CD4-positive, alpha-beta T cell treated with Interleukin-4 for 1 hour (primary cell): ENCODE measurements at regions not wholly inside any gene's neighbourhood (a gene's known extent, or its start where the extent isn't known, plus 50 kb on each side); places are given as distances from the start of the nearest gene placed in this dataset.
"Not testable (repeated sequence)": the region's sequence is repeated elsewhere in the genome, so short reads cannot be mapped to it uniquely, and the experiment has no call there.

Experiments used
- DNase-seq, 2 donors: peaks; one replicate each; pipeline ENCODE4 v3.0.0-alpha.2; 2020 to 2022

- DNase-seq, result no peak
Measured at GRCh38 chr2:3899536-3900155, 196.3 kb downstream of the DCDC2C start.

GRCh38 chr2:3902131-3902530 is 198.8 kb downstream of the DCDC2C start:
- DNase-seq, result no peak

- DNase-seq, result no peak
Measured at GRCh38 chr2:3904061-3904460, 200.7 kb downstream of the DCDC2C start.

- DNase-seq, result not testable (repeated sequence)
Measured at GRCh38 chr2:3908498-3908897, 205.1 kb downstream of the DCDC2C start.

- DNase-seq, result no peak
Measured at GRCh38 chr2:3911882-3912455, 208.6 kb downstream of the DCDC2C start.

- DNase-seq, result no peak
Measured at GRCh38 chr2:3913166-3913565, 209.8 kb downstream of the DCDC2C start.

GRCh38 chr2:3914241-3914640 is 210.9 kb downstream of the DCDC2C start:
- DNase-seq, result no peak

- DNase-seq, result no peak
Measured at GRCh38 chr2:3927031-3927430, 223.7 kb downstream of the DCDC2C start.

GRCh38 chr2:3929374-3929773 is 226.0 kb downstream of the DCDC2C start:
- DNase-seq, result no peak

- DNase-seq, result no peak
Measured at GRCh38 chr2:3930246-3930645, 226.9 kb downstream of the DCDC2C start.

- no peak for DNase-seq
Measured at GRCh38 chr2:3940661-3941060, 237.3 kb downstream of the DCDC2C start.

GRCh38 chr2:3942841-3943240 is 239.5 kb downstream of the DCDC2C start:
- DNase-seq, result no peak

GRCh38 chr2:3944071-3944470 is 240.7 kb downstream of the DCDC2C start:
- no peak for DNase-seq

- DNase-seq, result no peak
Measured at GRCh38 chr2:3944841-3945240, 241.5 kb downstream of the DCDC2C start.

GRCh38 chr2:3948191-3948590 is 244.8 kb downstream of the DCDC2C start:
- DNase-seq, result no peak

- DNase-seq, result no peak
Measured at GRCh38 chr2:3951131-3951954, 248.0 kb downstream of the DCDC2C start.

- no peak for DNase-seq
Measured at GRCh38 chr2:3952866-3953516, 249.6 kb downstream of the DCDC2C start.

GRCh38 chr2:3954261-3954660 is 250.9 kb downstream of the DCDC2C start:
- DNase-seq, result no peak

- DNase-seq, result no peak
Measured at GRCh38 chr2:3956406-3956805, 253.0 kb downstream of the DCDC2C start.

GRCh38 chr2:3956892-3957291 is 253.5 kb downstream of the DCDC2C start:
- DNase-seq, result no peak

GRCh38 chr2:3958465-3958864 is 255.1 kb downstream of the DCDC2C start:
- DNase-seq, result no peak

GRCh38 chr2:3958969-3959368 is 255.6 kb downstream of the DCDC2C start:
- no peak for DNase-seq

- no peak for DNase-seq
Measured at GRCh38 chr2:3959372-3959771, 256.0 kb downstream of the DCDC2C start.

- DNase-seq, result no peak
Measured at GRCh38 chr2:3960106-3960505, 256.7 kb downstream of the DCDC2C start.
